Fibroblast of pulmonary artery (primary cell): ENCODE measurements at regions not wholly inside any gene's neighbourhood (a gene's known extent, or its start where the extent isn't known, plus 50 kb on each side); places are given as distances from the start of the nearest gene placed in this dataset.

Experiments
- DNase-seq: peaks from one replicate; pipeline ENCODE4 v3.0.0-alpha.2; 2010; ENCODE audit warnings: low read depth
- H3K4me3 ChIP-seq: replicated peaks from 2 replicates; pipeline ENCODE4 v1.5.1; 2011; ENCODE audit warnings: low read depth, mild to moderate bottlenecking, control low read depth, low read length, moderate library complexity
- TF ChIP-seq, protein P1 (sequence below): IDR thresholded peaks from 2 replicates; pipeline ENCODE4 v1.5.1; 2011; ENCODE audit warnings: mild to moderate bottlenecking, control low read depth, low read length, inconsistent platforms; ENCODE audit errors: missing control alignments

GRCh38 chr18:27656905-27657304, 471.8 kb upstream of the CHST9 start:
- no peak for DNase-seq
- TF ChIP-seq, protein P1, sequence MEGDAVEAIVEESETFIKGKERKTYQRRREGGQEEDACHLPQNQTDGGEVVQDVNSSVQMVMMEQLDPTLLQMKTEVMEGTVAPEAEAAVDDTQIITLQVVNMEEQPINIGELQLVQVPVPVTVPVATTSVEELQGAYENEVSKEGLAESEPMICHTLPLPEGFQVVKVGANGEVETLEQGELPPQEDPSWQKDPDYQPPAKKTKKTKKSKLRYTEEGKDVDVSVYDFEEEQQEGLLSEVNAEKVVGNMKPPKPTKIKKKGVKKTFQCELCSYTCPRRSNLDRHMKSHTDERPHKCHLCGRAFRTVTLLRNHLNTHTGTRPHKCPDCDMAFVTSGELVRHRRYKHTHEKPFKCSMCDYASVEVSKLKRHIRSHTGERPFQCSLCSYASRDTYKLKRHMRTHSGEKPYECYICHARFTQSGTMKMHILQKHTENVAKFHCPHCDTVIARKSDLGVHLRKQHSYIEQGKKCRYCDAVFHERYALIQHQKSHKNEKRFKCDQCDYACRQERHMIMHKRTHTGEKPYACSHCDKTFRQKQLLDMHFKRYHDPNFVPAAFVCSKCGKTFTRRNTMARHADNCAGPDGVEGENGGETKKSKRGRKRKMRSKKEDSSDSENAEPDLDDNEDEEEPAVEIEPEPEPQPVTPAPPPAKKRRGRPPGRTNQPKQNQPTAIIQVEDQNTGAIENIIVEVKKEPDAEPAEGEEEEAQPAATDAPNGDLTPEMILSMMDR, result no peak
- no peak overlapping the region for H3K4me3 ChIP-seq

GRCh38 chr18:27656167-27656778, 471.2 kb upstream of the CHST9 start:
- no peak for DNase-seq
- TF ChIP-seq, protein P1, result no peak
- H3K4me3 ChIP-seq, result no peak overlapping the region

DNA sequence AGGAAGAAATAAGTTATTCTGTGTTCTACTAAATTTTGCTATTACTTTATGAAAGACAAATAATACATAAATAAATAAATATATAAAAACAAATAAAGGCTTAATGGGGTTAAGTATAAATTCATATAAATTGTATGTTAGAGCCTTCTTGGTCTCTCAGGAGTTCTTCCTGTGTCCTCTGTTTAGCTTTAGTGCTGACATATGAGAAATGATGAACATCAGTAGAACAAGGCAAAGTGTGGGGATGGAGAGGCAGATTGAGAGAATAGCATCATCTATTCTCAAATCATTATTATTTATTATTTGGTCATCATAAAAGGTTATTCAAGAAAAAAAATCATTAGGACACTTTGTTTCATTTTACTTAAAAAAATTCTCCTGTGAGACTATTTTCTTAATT, 468.1 kb upstream of the CHST9 start:
- no peak overlapping the region for H3K4me3 ChIP-seq
- DNase-seq, result no peak
- TF ChIP-seq, protein P1, result no peak

DNA sequence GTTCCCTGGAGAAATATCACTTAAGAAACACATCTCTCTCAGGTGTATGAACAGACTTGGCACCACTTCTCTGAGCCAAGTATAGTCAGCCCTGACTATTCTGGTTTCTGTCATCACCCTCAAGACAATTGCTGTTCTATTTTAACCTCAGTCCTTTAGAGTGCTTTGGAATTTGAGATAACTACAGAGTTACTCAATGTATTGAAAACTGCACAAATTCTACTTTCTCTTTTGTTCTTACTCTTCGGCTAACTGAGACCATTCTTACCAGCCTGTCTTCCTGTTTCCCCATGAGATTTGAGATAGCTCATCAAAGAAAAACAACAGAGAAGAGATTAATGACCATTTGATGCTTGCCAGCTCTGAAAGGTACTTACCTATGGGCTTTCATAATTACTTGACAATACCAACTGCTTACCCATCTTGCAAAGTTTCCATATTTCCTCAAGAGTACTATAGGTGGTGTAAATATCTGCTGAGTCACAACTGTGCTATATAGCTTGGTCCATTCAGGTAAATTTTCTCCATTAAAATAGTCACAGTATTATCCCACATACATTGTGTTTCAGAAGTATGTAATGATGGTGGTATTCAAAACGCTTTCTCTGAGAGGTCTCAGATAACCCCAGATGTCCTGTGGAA, 467.5 kb upstream of the CHST9 start:
- TF ChIP-seq, protein P1, result no peak
- no peak overlapping the region for H3K4me3 ChIP-seq
- peak; percentile 17 for DNase-seq

- TF ChIP-seq, protein P1, result no peak
- no peak for DNase-seq
- H3K4me3 ChIP-seq, result no peak overlapping the region
These were observed 464.5 kb upstream of the CHST9 start for GRCh38 chr18:27649621-27650020.

DNA sequence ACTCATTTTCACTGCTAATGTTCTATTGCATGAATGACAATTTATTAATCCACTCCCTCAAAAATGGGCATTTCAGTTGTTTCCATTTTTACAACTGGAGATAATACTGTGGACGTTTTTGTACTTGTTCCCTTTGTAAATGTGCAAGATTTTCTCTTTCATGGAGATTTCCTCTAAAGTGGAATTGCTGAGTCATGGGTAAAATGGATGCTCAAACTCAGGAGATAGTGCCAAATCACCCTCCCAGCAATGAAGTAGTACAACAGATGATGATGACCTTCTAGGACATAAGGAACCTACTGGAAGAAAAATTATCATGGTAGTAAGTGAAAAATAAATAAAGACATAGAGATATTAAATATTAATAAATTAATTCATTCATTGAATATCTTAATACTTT, 460.8 kb upstream of the CHST9 start:
- peak; percentile 8 for DNase-seq
- TF ChIP-seq, protein P1, result no peak
- H3K4me3 ChIP-seq, result no peak overlapping the region
